Amniotic stem cell (primary cell): ENCODE measurements at regions not wholly inside any gene's neighbourhood (a gene's known extent, or its start where the extent isn't known, plus 50 kb on each side); places are given as distances from the start of the nearest gene placed in this dataset.
"Not testable (repeated sequence)": the region's sequence is repeated elsewhere in the genome, so short reads cannot be mapped to it uniquely, and the experiment has no call there.

ENCODE experiments used
- DNase-seq: peaks from one replicate; lab custom pipeline; 2025; lab: John Stamatoyannopoulos, UW

DNA sequence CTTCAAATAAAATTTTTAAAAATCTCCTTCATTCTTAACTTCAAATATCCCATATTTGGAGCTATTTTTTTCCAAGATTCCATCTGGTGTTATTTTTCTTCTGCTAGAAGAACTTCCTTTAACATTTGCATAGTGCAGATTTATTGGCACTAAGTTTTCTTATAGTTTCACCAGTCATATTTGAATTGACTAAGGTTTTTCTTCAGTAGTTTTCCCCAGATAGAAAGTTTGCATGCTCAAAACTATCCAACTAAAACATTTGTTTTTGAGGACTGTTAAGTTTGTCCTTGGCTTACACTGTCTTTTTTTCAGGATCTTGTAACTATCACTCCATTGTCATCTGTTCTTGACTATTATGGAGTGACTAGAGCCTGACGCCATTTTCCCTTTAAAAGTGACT lies 606.7 kb downstream of the TAF11L14 start:
- no peak for DNase-seq

DNA sequence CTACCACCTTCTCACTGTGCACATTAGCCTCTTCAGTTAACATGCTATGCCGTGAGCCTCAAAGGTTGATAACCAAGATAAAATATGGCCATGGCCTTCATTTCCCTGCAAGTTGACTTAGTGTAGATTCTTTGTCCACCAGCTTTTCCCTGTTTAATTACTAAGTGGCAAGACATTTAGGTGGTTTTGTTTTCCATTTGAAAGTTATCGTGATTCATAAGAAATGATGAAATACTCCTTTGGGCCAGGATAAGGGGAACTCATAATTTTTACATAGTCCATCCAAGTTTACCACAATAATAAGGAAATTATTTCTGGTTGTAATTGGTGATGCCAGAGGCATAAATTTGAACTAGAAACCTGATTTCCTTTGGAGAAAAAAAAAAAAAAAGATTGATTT lies 609.6 kb downstream of the TAF11L14 start:
- no peak for DNase-seq

DNA sequence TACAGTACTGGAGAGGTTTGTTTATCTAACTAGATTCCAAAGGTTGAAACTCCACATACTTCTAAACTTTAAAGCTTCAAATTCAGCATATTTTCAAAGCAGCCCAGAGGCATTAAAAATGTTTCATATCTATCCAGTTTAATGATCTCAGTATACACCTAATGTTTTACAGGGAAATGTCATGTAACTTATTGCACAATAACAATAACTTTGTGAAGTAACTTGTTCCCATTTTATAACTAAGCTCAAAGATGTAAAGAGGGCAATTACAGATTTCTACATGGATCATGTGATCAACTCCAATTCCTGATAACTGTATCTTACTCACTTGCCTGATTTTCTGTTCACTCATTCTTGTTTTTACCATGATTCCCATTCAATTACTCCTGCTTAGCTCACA lies 610.0 kb downstream of the TAF11L14 start:
- no peak for DNase-seq

DNA sequence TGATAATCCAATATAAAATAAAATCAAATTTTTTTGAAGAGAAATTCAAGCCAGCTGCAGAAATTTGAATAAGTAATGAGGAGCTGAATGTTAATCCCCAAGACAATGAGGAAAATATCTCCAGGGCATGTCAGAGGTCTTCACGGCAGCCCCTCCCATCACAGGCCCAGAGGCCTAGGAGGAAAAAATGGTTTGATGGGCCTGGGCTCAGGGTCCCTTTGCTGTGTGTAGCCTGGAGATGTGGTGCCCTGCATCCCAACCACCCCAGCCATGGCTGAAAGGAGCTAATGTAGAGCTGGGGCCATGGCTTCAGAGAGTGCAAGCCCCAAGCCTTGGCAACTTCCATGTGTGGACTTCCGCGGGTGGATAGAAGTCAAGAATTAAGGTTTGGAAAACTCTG lies 618.3 kb downstream of the TAF11L14 start:
- DNase-seq: no peak

DNA sequence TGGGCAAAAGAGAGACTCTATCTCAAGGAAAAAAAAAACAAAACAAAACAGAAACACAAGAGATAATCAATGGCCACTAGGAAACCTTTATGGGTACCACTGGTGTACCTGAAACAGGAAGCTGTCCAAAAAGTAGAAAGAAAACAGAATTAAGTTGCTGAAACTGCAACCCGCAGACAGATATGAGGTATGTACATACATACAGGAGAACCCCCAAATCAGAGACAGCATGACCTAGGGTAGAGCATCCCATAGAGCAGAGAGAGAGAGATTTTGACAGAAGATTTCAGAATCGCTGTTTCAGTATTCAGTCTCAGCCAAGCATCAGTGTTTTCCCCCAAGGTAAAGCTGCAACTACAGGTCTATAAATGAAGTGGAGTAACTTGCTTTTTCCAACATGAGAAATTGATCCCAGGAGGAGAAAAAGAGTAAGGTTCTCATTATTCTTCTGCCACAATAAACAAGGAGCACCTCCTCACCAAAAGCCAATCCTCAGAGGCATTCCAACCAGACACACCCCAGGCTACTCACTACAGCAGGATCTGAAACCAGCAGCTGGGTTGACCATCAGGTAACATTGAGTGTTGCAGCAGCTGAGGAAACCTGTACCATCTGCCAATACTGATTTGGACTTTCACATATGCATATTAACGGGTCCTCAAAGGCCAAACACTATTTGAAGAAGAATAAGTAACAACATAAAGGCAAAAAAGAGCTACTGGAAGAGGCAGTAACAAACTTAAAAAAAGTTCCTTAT lies 630.0 kb downstream of the TAF11L14 start:
- DNase-seq: no peak

DNA sequence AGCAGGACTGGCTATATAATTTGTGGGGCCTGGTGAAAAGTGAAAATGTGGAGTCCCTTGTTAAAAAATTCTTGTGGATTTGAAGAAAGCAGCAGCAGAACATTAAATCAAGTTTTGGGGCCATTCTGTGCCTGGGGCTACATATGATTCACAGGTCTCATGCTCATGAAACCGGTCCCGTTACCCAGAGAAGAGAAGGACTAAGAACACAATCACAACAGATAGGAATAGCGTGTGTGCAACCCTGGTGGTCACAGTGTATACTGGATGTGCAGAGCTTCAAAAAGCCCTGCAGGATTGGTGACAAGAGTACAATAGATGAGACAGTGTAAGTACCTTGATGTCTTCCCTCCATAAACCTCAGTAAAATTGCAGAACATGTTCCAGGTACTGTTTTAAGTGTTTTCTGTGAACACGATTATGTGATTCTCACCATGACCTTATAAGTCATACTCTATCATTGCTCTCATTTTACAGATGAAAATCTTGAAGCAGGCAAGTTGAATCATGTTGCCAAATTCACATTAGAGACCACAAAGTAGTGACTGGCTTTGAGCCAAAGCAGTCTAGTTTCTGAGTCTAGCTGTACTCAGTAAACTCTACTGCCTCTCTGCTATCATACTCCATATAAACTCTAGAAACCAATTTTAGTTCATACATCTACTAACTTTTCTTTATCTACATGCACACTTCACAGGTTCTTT lies 636.5 kb downstream of the TAF11L14 start:
- no peak for DNase-seq

DNA sequence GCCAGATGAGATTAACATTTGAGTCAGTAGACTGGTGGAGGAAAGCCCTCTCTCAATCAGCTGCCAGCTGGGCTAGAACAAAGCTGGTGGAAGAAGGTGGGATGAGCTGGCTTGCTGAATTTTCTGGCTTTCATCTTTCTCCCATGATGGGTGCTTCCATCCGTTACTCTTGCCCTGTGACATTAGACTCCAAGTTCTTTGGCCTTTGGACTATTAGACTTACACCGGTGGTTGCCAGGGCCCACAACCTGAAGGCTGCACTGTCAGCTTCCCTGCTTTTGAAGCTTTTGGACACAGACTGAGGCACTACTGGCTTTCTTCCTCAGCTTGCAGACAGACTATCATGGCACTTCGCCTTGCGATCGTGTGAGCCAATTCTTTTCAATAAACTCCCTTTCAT lies 642.7 kb downstream of the TAF11L14 start:
- DNase-seq: no peak

DNA sequence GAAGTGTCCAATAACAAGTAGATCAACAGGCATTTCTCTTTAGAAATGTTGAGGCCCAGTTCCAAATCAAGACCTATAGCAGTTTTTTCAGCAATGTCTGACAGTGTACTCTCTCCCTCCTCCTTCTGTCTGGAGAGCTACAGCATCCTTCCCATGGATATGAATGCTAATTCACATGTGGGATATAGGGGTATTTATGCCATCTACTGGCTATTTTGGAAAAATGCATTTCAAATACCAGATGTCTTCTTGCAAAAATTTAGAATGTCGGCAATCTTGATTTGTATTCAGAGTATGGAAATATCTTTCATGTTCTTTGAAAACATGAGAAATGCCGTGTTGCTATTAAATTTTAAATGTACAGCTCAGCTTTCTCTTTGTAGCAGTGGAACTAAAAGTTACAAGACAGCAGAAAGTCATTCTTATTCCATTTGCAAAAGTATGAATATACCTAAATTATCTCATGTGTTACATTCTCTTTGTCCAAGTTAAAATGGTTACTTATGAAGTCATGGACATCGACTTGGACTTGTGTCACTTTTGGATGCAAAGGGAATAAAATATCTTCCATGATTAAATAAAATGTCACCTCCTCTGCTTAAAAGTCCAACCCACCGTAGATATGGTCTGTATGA lies 647.8 kb downstream of the TAF11L14 start:
- DNase-seq: peak; percentile 4

DNA sequence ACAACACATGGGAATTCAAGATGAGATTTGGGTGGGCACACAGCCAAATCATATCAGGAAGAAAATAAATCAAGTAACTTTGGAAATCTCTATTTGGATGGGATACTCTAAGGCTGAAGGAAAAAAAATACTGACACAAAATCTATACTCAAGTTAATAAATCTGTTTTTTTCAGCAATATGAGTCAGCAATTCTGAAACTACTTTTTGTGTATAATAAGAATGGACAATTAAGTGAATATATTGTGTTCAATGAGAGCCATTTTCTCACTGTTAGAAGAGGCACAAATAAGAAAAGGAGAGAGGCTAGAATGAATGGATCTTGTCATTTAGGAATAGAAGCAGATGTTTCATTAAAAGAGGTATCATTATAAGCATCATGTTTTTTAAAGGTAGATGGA lies 651.0 kb downstream of the TAF11L14 start:
- DNase-seq: no peak

DNA sequence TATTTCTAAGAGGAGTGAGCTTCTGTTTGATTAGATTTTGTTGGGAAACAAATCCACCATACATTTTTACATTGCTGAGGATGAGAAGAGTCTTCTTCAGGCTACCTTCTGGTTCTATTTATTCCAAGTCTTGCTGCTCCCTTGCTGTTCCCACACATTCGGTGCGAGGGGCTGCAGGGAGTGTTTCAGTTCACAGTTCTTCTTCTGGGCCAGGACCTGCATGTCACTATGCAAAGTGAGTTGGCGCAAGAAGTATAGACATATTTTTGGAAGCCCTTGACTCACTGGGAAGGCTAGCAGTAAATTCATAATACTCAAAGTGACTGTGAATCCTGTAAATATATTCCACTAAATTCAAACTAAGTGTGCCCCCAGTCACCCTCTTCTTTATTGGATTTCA lies 657.9 kb downstream of the TAF11L14 start:
- no peak for DNase-seq

DNA sequence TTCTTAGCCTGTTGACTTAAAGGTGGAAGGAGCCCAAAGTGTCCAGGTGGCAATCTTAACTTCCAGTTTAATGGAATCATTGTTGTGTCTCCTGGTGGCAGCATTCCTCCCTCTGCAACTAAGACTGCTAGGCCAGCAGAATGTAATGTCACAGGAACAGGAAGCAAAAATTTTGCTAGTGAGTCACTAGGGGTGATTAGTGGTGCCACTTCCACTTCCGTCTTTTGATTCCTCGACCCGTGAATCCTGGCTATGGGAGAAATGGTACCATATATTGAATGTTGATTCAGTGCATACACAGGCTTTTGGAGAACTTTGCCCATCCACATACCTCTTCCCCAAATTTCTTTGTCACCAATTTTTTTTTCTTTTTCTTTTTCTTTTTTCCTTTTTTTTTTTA lies 661.4 kb downstream of the TAF11L14 start:
- DNase-seq: not testable (repeated sequence)

DNA sequence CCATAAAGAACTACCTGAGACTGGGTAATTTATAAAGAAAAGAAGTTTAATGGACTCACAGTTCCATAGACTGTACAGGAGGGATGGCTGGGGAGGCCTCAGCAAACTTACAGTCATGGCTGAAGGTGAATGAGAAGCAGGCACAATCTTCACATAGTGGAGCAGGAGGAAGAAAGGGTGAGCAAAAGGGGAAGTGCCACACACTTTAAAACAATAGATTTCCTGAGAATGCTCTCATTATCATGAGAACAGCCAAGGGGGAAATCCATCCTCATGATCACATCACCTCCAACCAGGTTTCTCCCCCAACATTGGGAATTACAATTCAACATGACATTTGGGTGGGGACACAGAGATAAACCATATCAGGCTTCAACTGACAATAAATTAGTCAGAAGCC lies 664.9 kb downstream of the TAF11L14 start:
- no peak for DNase-seq

DNA sequence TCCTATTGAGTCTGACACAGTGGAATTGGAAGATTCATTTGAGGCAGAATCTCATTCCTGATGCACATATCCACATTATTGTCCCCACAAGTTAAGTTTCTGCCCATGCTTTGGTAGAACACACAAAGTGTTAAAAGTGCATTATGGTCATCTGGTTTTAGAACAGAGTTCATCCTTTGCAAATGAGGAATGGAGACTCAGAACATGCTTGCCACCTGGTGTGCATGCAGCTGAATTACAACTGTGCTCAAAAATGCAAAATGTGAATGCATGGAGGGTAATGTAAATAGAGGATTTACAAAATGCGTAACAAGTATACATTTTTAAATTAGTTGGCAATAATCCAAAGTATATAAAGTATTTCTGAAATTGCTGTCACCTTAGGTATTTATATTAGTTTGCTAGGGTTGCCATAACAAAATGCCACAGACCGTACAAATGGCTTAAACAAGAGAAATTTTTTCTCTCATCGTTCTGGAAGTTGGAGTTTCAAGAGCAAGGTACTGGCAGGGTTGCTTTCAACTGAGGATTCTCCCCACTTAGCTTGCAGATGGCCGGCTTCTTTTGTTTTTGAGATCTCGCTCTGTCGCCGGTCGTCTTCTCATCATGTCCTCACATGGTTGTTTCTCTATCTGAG lies 671.1 kb downstream of the TAF11L14 start:
- DNase-seq: no peak

DNA sequence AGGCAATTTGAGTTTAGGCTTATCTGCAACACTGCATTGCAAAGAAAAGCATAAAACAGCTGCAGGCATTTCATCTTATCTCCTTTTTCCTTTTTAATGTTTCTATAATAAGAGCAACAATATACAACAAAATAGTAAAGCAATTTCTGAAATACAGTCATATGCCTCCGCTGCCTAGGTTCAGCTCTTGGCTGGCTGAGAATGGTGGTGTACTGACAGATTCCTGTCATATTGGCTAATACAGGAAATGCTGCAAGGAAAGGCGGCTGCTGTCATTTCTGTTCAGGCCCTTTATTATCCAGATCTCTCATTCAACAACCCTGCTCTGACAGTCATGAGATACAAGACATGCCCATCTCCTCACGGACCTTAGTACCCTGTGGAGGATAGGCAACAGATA lies 677.0 kb downstream of the TAF11L14 start:
- DNase-seq: no peak

DNA sequence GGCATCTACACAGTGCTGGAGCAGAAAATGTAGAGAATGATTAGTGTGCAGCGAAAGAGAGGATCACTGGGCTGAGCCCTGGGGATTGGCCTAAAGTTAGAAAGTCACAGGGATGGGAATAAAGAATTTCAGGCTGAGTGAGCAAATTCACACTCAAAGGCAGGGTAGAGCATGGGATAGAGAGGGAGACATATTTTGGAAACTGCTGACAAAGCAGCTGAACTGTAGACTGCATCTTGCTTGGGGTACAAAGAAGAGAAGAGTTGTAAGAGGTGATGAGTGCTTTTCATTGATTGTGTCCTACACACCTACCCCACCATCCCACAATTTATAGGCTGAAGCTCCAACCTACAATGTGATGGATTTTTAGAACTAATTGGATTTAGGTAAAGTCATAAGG lies 677.8 kb downstream of the TAF11L14 start:
- DNase-seq: no peak

DNA sequence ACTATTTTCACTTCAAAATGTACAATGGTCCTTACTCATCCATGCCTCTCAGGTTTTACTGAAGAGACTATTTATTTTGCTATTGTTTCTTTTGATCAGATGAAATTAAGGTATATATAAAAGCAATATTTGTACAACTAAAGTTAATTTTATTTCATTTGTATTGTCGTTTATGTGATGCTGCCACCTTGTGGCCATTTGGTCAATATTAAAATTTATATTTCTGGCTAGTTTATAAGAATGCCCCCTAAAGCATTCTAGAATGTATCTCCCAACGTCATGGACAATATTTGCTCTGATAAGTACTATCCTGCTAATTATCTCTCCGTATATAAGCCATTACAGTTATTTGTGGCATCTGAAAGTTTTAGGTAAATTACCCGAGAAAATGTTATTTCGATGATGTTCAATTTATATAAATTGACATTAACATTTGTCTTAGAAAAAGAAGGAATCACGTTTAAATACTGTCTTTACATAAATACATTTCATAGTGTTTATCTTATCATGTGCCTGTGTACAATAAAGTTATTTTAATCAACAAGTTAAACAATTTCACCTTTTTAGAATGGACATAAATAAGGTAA lies 680.0 kb downstream of the TAF11L14 start:
- peak; percentile 22 for DNase-seq

DNA sequence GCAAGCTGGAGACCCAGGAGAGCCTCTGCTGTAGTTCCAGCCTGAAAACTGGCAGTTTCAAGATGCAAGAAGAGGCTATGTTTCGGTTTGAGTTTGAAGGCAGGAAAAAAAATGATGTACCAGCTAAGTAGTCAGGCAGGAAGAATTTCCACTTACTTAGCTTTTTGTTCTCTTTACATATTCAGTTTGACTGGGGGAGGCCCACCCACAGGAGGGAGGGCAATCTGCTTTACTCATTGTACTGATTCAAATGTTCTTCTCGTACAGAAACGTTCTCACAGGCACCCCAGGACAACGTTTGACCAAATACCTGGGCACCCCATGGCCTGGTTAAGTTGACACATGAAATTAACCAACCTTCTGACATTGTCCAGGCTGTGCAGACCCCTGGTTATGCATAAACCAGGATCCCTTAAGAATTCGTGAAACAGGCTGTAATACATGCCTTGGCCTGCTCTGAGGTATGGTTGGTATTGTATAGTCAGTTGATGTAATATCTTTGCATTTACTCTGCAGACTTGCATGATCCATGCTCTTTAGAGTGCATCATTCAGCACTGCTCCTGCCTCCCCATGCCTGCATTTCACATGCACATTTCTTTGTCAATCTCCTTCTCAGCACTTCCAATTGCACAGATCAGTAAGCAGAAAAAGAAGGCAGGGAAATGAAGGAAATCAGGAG lies 687.1 kb downstream of the TAF11L14 start:
- DNase-seq: no peak

DNA sequence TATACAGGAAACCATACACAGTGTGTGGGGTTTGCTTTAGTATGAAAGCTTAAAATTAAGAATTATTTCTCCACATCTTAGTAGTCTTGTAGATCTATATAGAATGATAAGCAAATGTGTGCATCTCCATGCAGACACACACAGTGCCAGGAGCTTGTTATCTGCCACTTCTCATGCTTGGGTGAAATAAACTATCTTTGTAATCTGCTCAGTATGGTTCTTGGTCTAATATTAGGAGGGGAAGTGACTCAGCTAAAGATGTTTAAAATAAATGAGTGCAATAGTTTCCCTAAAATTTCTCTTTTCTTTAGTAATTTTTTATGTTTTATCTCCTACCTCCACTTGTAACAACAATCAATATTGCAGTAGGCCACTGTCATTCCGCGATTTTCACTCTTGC lies 689.6 kb downstream of the TAF11L14 start:
- no peak for DNase-seq

DNA sequence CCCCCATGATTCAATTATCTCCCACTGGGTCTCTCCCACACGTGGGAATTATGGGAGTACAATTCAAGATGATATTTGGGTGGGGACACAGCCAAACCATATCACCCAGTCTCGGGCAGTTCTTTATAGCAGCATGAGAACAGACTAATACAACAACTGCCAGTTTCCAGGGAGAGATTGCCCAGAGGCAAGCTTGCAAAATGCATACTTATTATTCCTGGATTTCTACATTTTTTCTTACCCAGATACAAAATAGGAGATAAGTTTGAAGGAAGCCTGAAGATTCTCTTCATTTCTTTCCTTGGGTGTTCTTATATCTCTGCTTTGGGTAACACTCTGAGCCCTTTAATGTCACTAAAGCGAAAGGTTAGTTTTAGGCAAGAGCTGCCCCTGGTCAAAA lies 691.2 kb downstream of the TAF11L14 start:
- DNase-seq: no peak

DNA sequence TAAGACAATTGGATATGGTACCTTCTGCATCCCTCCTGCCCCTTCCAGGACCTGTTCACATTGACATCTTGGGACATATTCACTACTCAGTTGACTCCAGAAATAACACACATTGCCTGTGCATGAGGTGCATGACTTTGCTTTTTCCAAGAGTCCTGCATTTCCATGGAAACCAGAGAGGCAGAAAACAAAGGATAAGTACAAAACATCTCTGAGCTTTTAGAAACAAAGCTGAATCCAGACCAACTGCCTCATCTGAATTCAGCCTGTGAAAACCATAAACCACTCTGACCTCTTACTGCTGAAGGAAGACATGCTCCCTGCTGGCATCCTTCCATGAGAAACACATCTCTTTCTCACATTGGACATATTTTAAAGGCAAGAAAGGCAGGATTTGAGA lies 695.1 kb downstream of the TAF11L14 start:
- no peak for DNase-seq

DNA sequence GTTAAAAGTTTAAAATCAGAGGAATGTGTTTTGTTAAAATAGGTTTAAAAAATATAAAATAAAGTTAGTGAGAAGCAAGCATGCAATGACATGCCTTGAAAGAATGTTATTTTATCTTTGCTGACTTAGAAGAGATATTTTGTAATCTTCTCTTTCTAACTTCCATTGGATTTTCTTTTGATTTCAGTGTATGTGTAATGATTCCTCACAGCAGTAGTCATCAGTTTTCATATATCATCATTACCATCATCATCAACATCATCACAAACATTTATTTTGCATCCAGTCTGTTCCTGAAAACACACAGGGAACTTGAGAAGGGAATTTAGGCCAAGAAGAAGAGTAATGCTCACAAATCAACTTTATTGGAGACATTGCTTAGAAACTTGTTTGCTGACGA lies 699.6 kb downstream of the TAF11L14 start:
- no peak for DNase-seq

DNA sequence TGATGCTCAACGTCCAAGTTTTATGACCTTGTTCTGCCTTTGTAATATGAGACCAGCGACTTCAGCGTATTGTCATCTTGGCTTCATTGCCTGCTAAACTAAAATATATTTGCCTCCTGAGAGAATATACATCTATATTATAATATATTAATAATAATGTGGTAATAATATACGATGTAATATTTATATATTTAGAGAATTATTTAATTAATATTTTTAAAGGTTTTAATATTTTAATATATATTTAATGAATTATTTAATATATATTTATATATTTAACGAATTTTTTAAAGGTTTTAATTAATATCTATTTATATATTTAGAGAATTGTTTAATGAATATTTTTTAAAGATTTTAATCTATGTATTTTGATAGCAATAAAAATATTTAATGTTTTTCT lies 700.7 kb downstream of the TAF11L14 start:
- no peak for DNase-seq
